ENCODE measurements at regions not wholly inside any gene's neighbourhood (a gene's known extent, or its start where the extent isn't known, plus 50 kb on each side); places are given as distances from the start of the nearest gene placed in this dataset.

GRCh38 chr5:100694100-100694499 is 158.9 kb downstream of the FAM174A start:
- TF ChIP-seq CTCF (IDR thresholded peaks at IDR 0.05) (no peak), POLR2A (IDR thresholded peaks at IDR 0.05) (no peak), EP300 (IDR thresholded peaks at IDR 0.05) (no peak)
